ENCODE measurements at regions not wholly inside any gene's neighbourhood (a gene's known extent, or its start where the extent isn't known, plus 50 kb on each side); places are given as distances from the start of the nearest gene placed in this dataset.

- TF ChIP-seq NFYB (CRISPR knock-in tag; conservative IDR thresholded peaks at IDR 0.05; ENCODE audit: low read depth), result no peak
- TF ChIP-seq NR1H2 (CRISPR knock-in tag; IDR thresholded peaks at IDR 0.05), result no peak
- TF ChIP-seq CTCF (IDR thresholded peaks at IDR 0.05), result no peak
- no peak for TF ChIP-seq USF2 (CRISPR knock-in tag; IDR thresholded peaks at IDR 0.05)
Measured at GRCh38 chr15:66944121-66944520, 121.3 kb upstream of the SMAD3 start.
